ENCODE measurements at regions not wholly inside any gene's neighbourhood (a gene's known extent, or its start where the extent isn't known, plus 50 kb on each side); places are given as distances from the start of the nearest gene placed in this dataset.

GRCh38 chr1:25118546-25118945, 113.8 kb downstream of the SYF2 start:
- TF ChIP-seq CTCF (IDR thresholded peaks at IDR 0.05) = no peak
- TF ChIP-seq SMC3 (IDR thresholded peaks at IDR 0.05) = no peak
- TF ChIP-seq PBX3 (IDR thresholded peaks at IDR 0.05) = no peak
- TF ChIP-seq KDM5A (IDR thresholded peaks at IDR 0.05) = no peak
- TF ChIP-seq TFCP2L1 (CRISPR knock-in tag; IDR thresholded peaks at IDR 0.05) = no peak
- TF ChIP-seq CEBPB (IDR thresholded peaks at IDR 0.05) = no peak
- TF ChIP-seq USF2 (IDR thresholded peaks at IDR 0.05) = no peak
- no peak for TF ChIP-seq MAX (IDR thresholded peaks at IDR 0.05)
- TF ChIP-seq EP300 (IDR thresholded peaks at IDR 0.05) = no peak
- no peak for TF ChIP-seq MAFK (IDR thresholded peaks at IDR 0.05; ENCODE audit: partially characterized antibody)
- TF ChIP-seq JUN (IDR thresholded peaks at IDR 0.05) = no peak
- TF ChIP-seq POLR2A (IDR thresholded peaks at IDR 0.05; ENCODE audit: low read length) = no peak

Measured in A549 (cell line).